SK-N-SH (cell line): ENCODE measurements at regions not wholly inside any gene's neighbourhood (a gene's known extent, or its start where the extent isn't known, plus 50 kb on each side); places are given as distances from the start of the nearest gene placed in this dataset.

Experiments used
- CTCF ChIA-PET: fragments of 300-600, 350-600 bp; formaldehyde crosslinking; extraction: SDS; loops from one replicate; lab custom pipeline; 2021; lab: Yijun Ruan, JAX
- POLR2A ChIA-PET: fragments of 350-600 bp; sonication (Branson Sonifier 250); formaldehyde crosslinking; extraction: SDS; loops from one replicate; lab custom pipeline; 2020; ENCODE audit warnings: antibody characterized with exemption, inconsistent platforms; lab: Yijun Ruan, JAX
- DNase-seq: peaks from one replicate; pipeline ENCODE4 v3.0.0; 2012
- H2AFZ ChIP-seq: fragments of 200-600 bp; sonication (generic); 2 replicates; pipeline ENCODE4 v1.8.1; 2016; ENCODE audit warnings: antibody characterized with exemption, mild to moderate bottlenecking, low read depth
- H3F3A ChIP-seq: fragments of 200-600 bp; sonication (generic); replicated peaks from 2 replicates; pipeline ENCODE3; 2016; ENCODE audit warnings: antibody characterized with exemption, mild to moderate bottlenecking; ENCODE audit not compliant: insufficient read depth
- H3K27ac ChIP-seq, 2 experiments: fragments of 200-500 bp in 1 of 2; fragments of 200-600 bp in 1 of 2; sonication (Bioruptor generic) in 1 of 2; sonication (generic), shearing (Covaris generic) in 1 of 2; 2 replicates each; pipeline versions ENCODE4 v1.5.1 to v1.6.1; 2014 to 2016; ENCODE audit warnings: low read depth in 2 of 2, inconsistent platforms in 1 of 2, low read length in 1 of 2, mild to moderate bottlenecking in 1 of 2, mixed read lengths in 1 of 2
- H3K27me3 ChIP-seq: fragments of 200-600 bp; sonication (generic), shearing (Covaris generic); 2 replicates; pipeline ENCODE4 v1.6.1; 2016; ENCODE audit warnings: mixed run types; ENCODE audit not compliant: insufficient read depth
- H3K36me3 ChIP-seq, 2 experiments: fragments of 200-500 bp in 1 of 2; fragments of 200-600 bp in 1 of 2; sonication (Bioruptor generic) in 1 of 2; sonication (generic) in 1 of 2; replicated peaks in 1 of 2; 2 replicates each; pipeline versions ENCODE3 to v1.5.1; 2014 to 2016; ENCODE audit warnings: low read length in 1 of 2, mild to moderate bottlenecking in 1 of 2; ENCODE audit not compliant: insufficient read depth in 2 of 2, control insufficient read depth in 1 of 2
- H3K4me1 ChIP-seq, 2 experiments: fragments of 200-500 bp in 1 of 2; fragments of 200-600 bp in 1 of 2; sonication (Bioruptor generic) in 1 of 2; sonication (generic), shearing (Covaris generic) in 1 of 2; 2 replicates each; pipeline versions ENCODE4 v1.5.1 to v1.6.1; 2014 to 2016; ENCODE audit warnings: low read depth in 1 of 2, low read length in 1 of 2, mixed run types in 1 of 2; ENCODE audit not compliant: insufficient read depth in 2 of 2, control insufficient read depth in 1 of 2
- H3K4me2 ChIP-seq: fragments of 200-600 bp; sonication (generic), shearing (Covaris generic); 2 replicates; pipeline ENCODE4 v1.6.1; 2017; ENCODE audit warnings: mixed run types
- H3K4me3 ChIP-seq, 2 experiments: fragments of 200-500 bp in 1 of 2; fragments of 200-600 bp in 1 of 2; sonication (Bioruptor generic) in 1 of 2; sonication (generic), shearing (Covaris generic) in 1 of 2; 2 replicates each; pipeline versions ENCODE4 v1.5.1 to v1.8.1; 2014 to 2016; ENCODE audit warnings: low read depth in 2 of 2, inconsistent platforms in 1 of 2, low read length in 1 of 2, mild to moderate bottlenecking in 1 of 2, mixed read lengths in 1 of 2, moderate library complexity in 1 of 2
- H3K79me2 ChIP-seq: fragments of 200-600 bp; sonication (generic); 2 replicates; pipeline ENCODE4 v1.8.1; 2017; ENCODE audit warnings: mild to moderate bottlenecking; ENCODE audit not compliant: insufficient read depth
- H3K9ac ChIP-seq: fragments of 200-600 bp; sonication (generic); 2 replicates; pipeline ENCODE4 v1.6.1; 2017; ENCODE audit warnings: mixed run types
- H3K9me2 ChIP-seq: fragments of 200-600 bp; sonication (generic); 2 replicates; pipeline ENCODE4 v1.6.1; 2017; ENCODE audit warnings: mixed run types
- H3K9me3 ChIP-seq: fragments of 200-600 bp; sonication (generic); 2 replicates; pipeline ENCODE4 v1.6.1; 2017; ENCODE audit warnings: mixed run types, mild to moderate bottlenecking, moderate library complexity
- H4K20me1 ChIP-seq: fragments of 200-600 bp; sonication (generic); 2 replicates; pipeline ENCODE4 v1.6.1; 2017; ENCODE audit warnings: mild to moderate bottlenecking, mixed run types; ENCODE audit not compliant: insufficient read depth
- CHD2 ChIP-seq: fragments of 150-350 bp; IDR thresholded peaks from 2 replicates; pipeline ENCODE4 v1.6.1; 2018; ENCODE audit warnings: low read length; ENCODE audit not compliant: partially characterized antibody
- EP300 ChIP-seq, 2 experiments: IDR thresholded peaks; 2 replicates each; pipeline versions ENCODE4 v1.4.0 to v1.6.1; 2012; ENCODE audit warnings: borderline replicate concordance in 1 of 2, low read depth in 1 of 2, low read length in 1 of 2
- GABPA ChIP-seq: IDR thresholded peaks from 2 replicates; pipeline ENCODE4 v1.4.0; 2012; ENCODE audit warnings: low read depth, mild to moderate bottlenecking
- GATA2 ChIP-seq: sonication (generic); formaldehyde crosslinking; IDR thresholded peaks from 2 replicates; pipeline ENCODE4 v1.5.0; 2020; ENCODE audit warnings: mild to moderate bottlenecking, missing genetic modification reagents
- IRF3 ChIP-seq: fragments of 150-350 bp; IDR thresholded peaks from 2 replicates; pipeline ENCODE4 v1.6.1; 2016; ENCODE audit warnings: mild to moderate bottlenecking, low read depth, low read length
- JUND ChIP-seq: IDR thresholded peaks from 2 replicates; pipeline ENCODE4 v1.4.0; 2012
- MXI1 ChIP-seq: IDR thresholded peaks from 2 replicates; pipeline ENCODE4 v1.6.1; 2012; ENCODE audit warnings: mild to moderate bottlenecking, low read depth, low read length, improper control_type of control experiment
- NFIC ChIP-seq: IDR thresholded peaks from 2 replicates; pipeline ENCODE4 v1.4.0; 2012; ENCODE audit warnings: borderline replicate concordance
- NRF1 ChIP-seq: IDR thresholded peaks from 2 replicates; pipeline ENCODE4 v1.6.1; 2012; ENCODE audit warnings: low read depth, mild to moderate bottlenecking, low read length
- PBX3 ChIP-seq: IDR thresholded peaks from 2 replicates; pipeline ENCODE4; 2012
- POLR2AphosphoS5 ChIP-seq: IDR thresholded peaks from 2 replicates; pipeline ENCODE4 v1.6.1; 2012; ENCODE audit warnings: low read depth, low read length
- RXRA ChIP-seq: IDR thresholded peaks from 2 replicates; pipeline ENCODE4 v1.4.0; 2012; ENCODE audit warnings: low read depth, mild to moderate bottlenecking, borderline replicate concordance
- SMC3 ChIP-seq: IDR thresholded peaks from 2 replicates; pipeline ENCODE4 v1.6.1; 2012; ENCODE audit warnings: low read depth, low read length, improper control_type of control experiment
- TCF12 ChIP-seq: IDR thresholded peaks from 2 replicates; pipeline ENCODE4 v1.4.0; 2012
- TEAD4 ChIP-seq: IDR thresholded peaks from 2 replicates; pipeline ENCODE4 v1.4.0; 2012; ENCODE audit warnings: mild to moderate bottlenecking, borderline replicate concordance; ENCODE audit not compliant: insufficient read depth
- USF1 ChIP-seq: IDR thresholded peaks from 2 replicates; pipeline ENCODE4 v1.4.0; 2012; ENCODE audit warnings: low read depth, borderline replicate concordance
- YY1 ChIP-seq: IDR thresholded peaks from 2 replicates; pipeline ENCODE4 v1.4.0; 2012; ENCODE audit warnings: low read depth, mild to moderate bottlenecking
- WGBS: methylation state at CpG from one replicate; pipeline ENCODE4 v1.1.6; 2017; ENCODE audit warnings: low lambda C conversion rate; 5-methylcytosine and 5-hydroxymethylcytosine counted together
- TF ChIP-seq, protein P1 (sequence below): fragments of 150-350 bp; IDR thresholded peaks from 2 replicates; pipeline ENCODE4 v1.6.1; 2017; ENCODE audit warnings: antibody characterized with exemption, low read length, low read depth, borderline replicate concordance
- TF ChIP-seq, protein P2 (sequence below): IDR thresholded peaks from 2 replicates; pipeline ENCODE4 v1.4.0; 2012; ENCODE audit warnings: low read depth, borderline replicate concordance

DNA sequence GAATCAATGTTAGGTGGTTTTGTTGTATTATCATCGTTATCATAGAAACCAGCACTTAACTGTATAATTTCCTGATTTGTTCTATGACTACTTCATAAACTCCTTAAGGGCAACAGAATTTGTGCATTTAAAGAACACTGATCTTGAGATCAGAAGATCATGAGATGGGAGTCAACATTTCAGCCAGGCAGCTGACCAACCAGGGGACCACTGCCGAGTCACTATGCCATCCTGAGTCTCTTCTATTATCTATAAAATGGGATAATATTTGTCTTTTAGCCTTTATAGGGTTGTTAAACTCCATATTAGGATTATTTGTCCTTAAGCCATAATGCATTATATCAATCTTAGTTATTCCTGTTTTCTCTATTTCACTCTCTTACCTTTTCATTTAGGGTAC, 261.7 kb downstream of the GPAM start:
- 43% methylated on average over 2 of the region's 2 CpGs for WGBS
- Histone ChIP-seq H3K9ac (no peak overlapping the region), H3K27ac (no peak overlapping the region), H3K4me2 (no peak overlapping the region), H3K4me1 (no peaks in the 10 kb centered on the region), H3K27me3 (no peaks in the 10 kb centered on the region), H3K9me3 (no peaks in the 10 kb centered on the region), H3K79me2 (no peaks in the 10 kb centered on the region)
- CTCF ChIA-PET, result no interaction called here
- no peak for TF ChIP-seq MXI1
- no peak for TF ChIP-seq CHD2
- no peak for TF ChIP-seq USF1
- no peak for TF ChIP-seq SMC3
- no peak for TF ChIP-seq RXRA
- no peak for TF ChIP-seq EP300 (IDR thresholded peaks at IDR 0.05; ENCODE audit: borderline replicate concordance in 1 of 2, low read depth in 1 of 2, low read length in 1 of 2)
- no peak for TF ChIP-seq GABPA
- TF ChIP-seq, protein P1, sequence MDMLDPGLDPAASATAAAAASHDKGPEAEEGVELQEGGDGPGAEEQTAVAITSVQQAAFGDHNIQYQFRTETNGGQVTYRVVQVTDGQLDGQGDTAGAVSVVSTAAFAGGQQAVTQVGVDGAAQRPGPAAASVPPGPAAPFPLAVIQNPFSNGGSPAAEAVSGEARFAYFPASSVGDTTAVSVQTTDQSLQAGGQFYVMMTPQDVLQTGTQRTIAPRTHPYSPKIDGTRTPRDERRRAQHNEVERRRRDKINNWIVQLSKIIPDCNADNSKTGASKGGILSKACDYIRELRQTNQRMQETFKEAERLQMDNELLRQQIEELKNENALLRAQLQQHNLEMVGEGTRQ, result no peak
- TF ChIP-seq NFIC, result no peak
- TF ChIP-seq PBX3, result no peak
- TF ChIP-seq TCF12, result no peak
- no peak for TF ChIP-seq POLR2AphosphoS5
- TF ChIP-seq YY1, result no peak
- TF ChIP-seq IRF3, result no peak
- TF ChIP-seq JUND, result no peak
- no peak for TF ChIP-seq GATA2
- TF ChIP-seq NRF1, result no peak
- no peak for TF ChIP-seq TEAD4
- TF ChIP-seq, protein P2, sequence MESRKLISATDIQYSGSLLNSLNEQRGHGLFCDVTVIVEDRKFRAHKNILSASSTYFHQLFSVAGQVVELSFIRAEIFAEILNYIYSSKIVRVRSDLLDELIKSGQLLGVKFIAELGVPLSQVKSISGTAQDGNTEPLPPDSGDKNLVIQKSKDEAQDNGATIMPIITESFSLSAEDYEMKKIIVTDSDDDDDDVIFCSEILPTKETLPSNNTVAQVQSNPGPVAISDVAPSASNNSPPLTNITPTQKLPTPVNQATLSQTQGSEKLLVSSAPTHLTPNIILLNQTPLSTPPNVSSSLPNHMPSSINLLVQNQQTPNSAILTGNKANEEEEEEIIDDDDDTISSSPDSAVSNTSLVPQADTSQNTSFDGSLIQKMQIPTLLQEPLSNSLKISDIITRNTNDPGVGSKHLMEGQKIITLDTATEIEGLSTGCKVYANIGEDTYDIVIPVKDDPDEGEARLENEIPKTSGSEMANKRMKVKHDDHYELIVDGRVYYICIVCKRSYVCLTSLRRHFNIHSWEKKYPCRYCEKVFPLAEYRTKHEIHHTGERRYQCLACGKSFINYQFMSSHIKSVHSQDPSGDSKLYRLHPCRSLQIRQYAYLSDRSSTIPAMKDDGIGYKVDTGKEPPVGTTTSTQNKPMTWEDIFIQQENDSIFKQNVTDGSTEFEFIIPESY, result no peak
- TF ChIP-seq, all 33 proteins: peak for 0
- POLR2A ChIA-PET, result no interaction called here
- Histone ChIP-seq H4K20me1 (no peaks in the 10 kb centered on the region), H2AFZ (no peak overlapping the region), H3F3A (no peaks in the 10 kb centered on the region), H3K36me3 (no peaks in the 10 kb centered on the region), H3K4me3 (no peak overlapping the region), H3K9me2 (no peaks in the 10 kb centered on the region)
- DNase-seq, result no peak
